Lung (tissue), 11 donors: ENCODE measurements at regions not wholly inside any gene's neighbourhood (a gene's known extent, or its start where the extent isn't known, plus 50 kb on each side); places are given as distances from the start of the nearest gene placed in this dataset.
"Not testable (repeated sequence)": the region's sequence is repeated elsewhere in the genome, so short reads cannot be mapped to it uniquely, and the experiment has no call there.

Experiments
- ATAC-seq: fragments of 200-7000 bp; cut with Tn5 transposase; one replicate; pipeline ENCODE4 v1.9.1; 2020; ENCODE audit warnings: moderate number of reproducible peaks; ENCODE audit not compliant: insufficient read depth, low FRiP score
- DNase-seq, 3 donors: peaks; one replicate each; pipeline ENCODE4 v3.0.0-alpha.2; 2013 to 2017
- H3K27ac ChIP-seq, 2 donors: one replicate each; pipeline ENCODE4 v1.5.1; 2013; ENCODE audit warnings: mild to moderate bottlenecking in 2 of 2, moderate library complexity in 2 of 2, control low read depth in 1 of 2, inconsistent platforms in 1 of 2, low read depth in 1 of 2, low read length in 1 of 2
- H3K27me3 ChIP-seq, 3 donors: one replicate each; pipeline ENCODE4 v1.5.1; 2013; ENCODE audit warnings: low read length in 2 of 3; ENCODE audit not compliant: control insufficient read depth in 3 of 3, insufficient read depth in 3 of 3
- H3K36me3 ChIP-seq, 4 donors: one replicate each; pipeline ENCODE4 v1.5.1; 2013; ENCODE audit warnings: low read length in 4 of 4, mild to moderate bottlenecking in 1 of 4, moderate library complexity in 1 of 4; ENCODE audit not compliant: control insufficient read depth in 4 of 4, insufficient read depth in 4 of 4
- H3K4me1 ChIP-seq, 5 donors: one replicate each; pipeline ENCODE4 v1.5.1; 2013; ENCODE audit warnings: low read length in 5 of 5, mild to moderate bottlenecking in 2 of 5, moderate library complexity in 1 of 5; ENCODE audit not compliant: control insufficient read depth in 5 of 5, insufficient read depth in 5 of 5
- H3K4me3 ChIP-seq: one replicate; pipeline ENCODE4 v1.5.1; 2013; ENCODE audit warnings: mild to moderate bottlenecking, control low read depth, moderate library complexity
- H3K9ac ChIP-seq, 2 donors: one replicate each; pipeline ENCODE4 v1.5.1; 2013; ENCODE audit warnings: low read length in 2 of 2, control low read depth in 1 of 2; ENCODE audit not compliant: insufficient read depth in 1 of 2
- H3K9me3 ChIP-seq, 4 donors: one replicate each; pipeline ENCODE4 v1.5.1; 2013; ENCODE audit warnings: low read length in 3 of 4, mild to moderate bottlenecking in 1 of 4, moderate library complexity in 1 of 4; ENCODE audit not compliant: control insufficient read depth in 4 of 4, insufficient read depth in 3 of 4
- WGBS, 2 donors: extraction: QIAGEN DNeasy Blood & Tissue Kit; methylation state at CpG; one replicate each; pipeline ENCODE4 v1.1.7; 2013; 5-methylcytosine and 5-hydroxymethylcytosine counted together
- TF ChIP-seq, protein P1 (sequence below): IDR thresholded peaks from 2 replicates; pipeline ENCODE4 v1.5.1; 2012; ENCODE audit warnings: mild to moderate bottlenecking; ENCODE audit errors: control extremely low read depth, extremely low read depth
- donor health status: control.
- donor health status: control.
- donor health status: Bipolar disorder and iron deficiency.
- donor health status: healthy.
- donor health status: DM: yes; HTN: yes; CAD: no.

GRCh38 chrX:137119049-137119448, 85.3 kb upstream of the GPR101 start:
- Histone ChIP-seq H3K36me3 (no peaks in the 10 kb centered on the region), H3K9ac (no peak overlapping the region), H3K9me3 (peaks cover 0 to 5% (median 2%) of the 10 kb centered on the region in 4 donors), H3K4me1 (no peaks in the 10 kb centered on the region), H3K27me3 (no peaks in the 10 kb centered on the region), H3K27ac (no peak overlapping the region), H3K4me3 (no peak overlapping the region)
- ATAC-seq (no peak), DNase-seq (no peak)
- TF ChIP-seq, protein P1, sequence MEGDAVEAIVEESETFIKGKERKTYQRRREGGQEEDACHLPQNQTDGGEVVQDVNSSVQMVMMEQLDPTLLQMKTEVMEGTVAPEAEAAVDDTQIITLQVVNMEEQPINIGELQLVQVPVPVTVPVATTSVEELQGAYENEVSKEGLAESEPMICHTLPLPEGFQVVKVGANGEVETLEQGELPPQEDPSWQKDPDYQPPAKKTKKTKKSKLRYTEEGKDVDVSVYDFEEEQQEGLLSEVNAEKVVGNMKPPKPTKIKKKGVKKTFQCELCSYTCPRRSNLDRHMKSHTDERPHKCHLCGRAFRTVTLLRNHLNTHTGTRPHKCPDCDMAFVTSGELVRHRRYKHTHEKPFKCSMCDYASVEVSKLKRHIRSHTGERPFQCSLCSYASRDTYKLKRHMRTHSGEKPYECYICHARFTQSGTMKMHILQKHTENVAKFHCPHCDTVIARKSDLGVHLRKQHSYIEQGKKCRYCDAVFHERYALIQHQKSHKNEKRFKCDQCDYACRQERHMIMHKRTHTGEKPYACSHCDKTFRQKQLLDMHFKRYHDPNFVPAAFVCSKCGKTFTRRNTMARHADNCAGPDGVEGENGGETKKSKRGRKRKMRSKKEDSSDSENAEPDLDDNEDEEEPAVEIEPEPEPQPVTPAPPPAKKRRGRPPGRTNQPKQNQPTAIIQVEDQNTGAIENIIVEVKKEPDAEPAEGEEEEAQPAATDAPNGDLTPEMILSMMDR, result no peak
- WGBS, 2 donors, result 33 to 81% methylated on average over 1 of the region's 1 CpG

DNA sequence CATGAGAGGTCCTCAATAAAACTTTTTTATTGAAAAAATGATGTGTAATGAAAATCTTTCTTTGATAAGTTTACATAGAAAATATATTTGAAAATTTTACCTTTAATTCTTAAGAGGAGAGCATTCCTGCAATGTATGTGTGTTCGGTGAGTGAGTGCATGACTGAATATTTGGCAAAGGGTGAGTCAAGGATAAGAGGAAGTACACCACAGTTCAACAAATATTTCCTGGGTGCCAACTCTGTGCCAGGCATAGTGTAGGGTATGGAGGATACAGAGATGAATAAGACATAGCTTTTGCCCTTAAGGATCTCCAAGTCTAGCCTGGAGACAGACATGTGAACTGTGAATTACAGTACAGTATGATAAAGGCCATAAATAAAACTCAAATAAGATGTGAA, 84.7 kb upstream of the GPR101 start:
- Histone ChIP-seq H3K4me3 (no peak overlapping the region), H3K4me1 (no peaks in the 10 kb centered on the region), H3K27me3 (no peaks in the 10 kb centered on the region), H3K9me3 (peaks cover 0 to 5% (median 2%) of the 10 kb centered on the region in 4 donors), H3K36me3 (no peaks in the 10 kb centered on the region), H3K9ac (no peak overlapping the region), H3K27ac (no peak overlapping the region)
- DNase-seq, result no peak
- WGBS, 2 donors, result 60 to 72% methylated on average over 1 of the region's 1 CpG
- no peak for ATAC-seq
- TF ChIP-seq, protein P1, result no peak

- Histone ChIP-seq H3K27ac (no peak overlapping the region), H3K9me3 (peaks cover 0 to 5% (median 2%) of the 10 kb centered on the region in 4 donors), H3K9ac (no peak overlapping the region), H3K27me3 (no peaks in the 10 kb centered on the region), H3K4me3 (no peak overlapping the region), H3K36me3 (no peaks in the 10 kb centered on the region), H3K4me1 (no peaks in the 10 kb centered on the region)
- no peak for DNase-seq
- ATAC-seq, result no peak
- TF ChIP-seq, protein P1, result no peak
- 38 to 51% methylated on average over 2 of the region's 2 CpGs for WGBS, 2 donors
Observed at GRCh38 chrX:137118136-137118535, 84.3 kb upstream of the GPR101 start.

GRCh38 chrX:137107877-137108276, 74.1 kb upstream of the GPR101 start:
- not testable (repeated sequence) for DNase-seq, ATAC-seq, H3K27ac ChIP-seq, H3K27me3 ChIP-seq, H3K9ac ChIP-seq, H3K36me3 ChIP-seq, H3K4me3 ChIP-seq, H3K9me3 ChIP-seq, H3K4me1 ChIP-seq
- WGBS, 2 donors, result 93 to 94% methylated on average over 3 of the region's 3 CpGs
